H1 (cell line): ENCODE measurements at regions not wholly inside any gene's neighbourhood (a gene's known extent, or its start where the extent isn't known, plus 50 kb on each side); places are given as distances from the start of the nearest gene placed in this dataset.

Source experiments
- CHD7 ChIP-seq: fragments of 300-600 bp; sonication (generic); IDR thresholded peaks from 2 replicates; pipeline ENCODE4 v1.7.1; 2012; ENCODE audit warnings: low read length, moderate library complexity, mild to moderate bottlenecking, inconsistent platforms; ENCODE audit not compliant: insufficient replicate concordance
- SP1 ChIP-seq: IDR thresholded peaks from 2 replicates; pipeline ENCODE4 v1.6.1; 2011; ENCODE audit warnings: low read depth, low read length

GRCh38 chr6:22965889-22966288, 396.5 kb downstream of the HDGFL1 start (continued):
- TF ChIP-seq CHD7 = no peak
- no peak for TF ChIP-seq SP1
